MV-4-11 (cell line): ENCODE measurements at regions not wholly inside any gene's neighbourhood (a gene's known extent, or its start where the extent isn't known, plus 50 kb on each side); places are given as distances from the start of the nearest gene placed in this dataset.

Experiments
- DNase-seq: peaks from one replicate; lab custom pipeline; 2025; lab: John Stamatoyannopoulos, UW

GRCh38 chr17:33404070-33404819, 111.2 kb upstream of the ASIC2 start:
- no peak for DNase-seq

- peak; percentile 60 for DNase-seq
Observed at GRCh38 chr17:33416131-33416530, 123.0 kb upstream of the ASIC2 start.

- DNase-seq: no peak
Observed at GRCh38 chr17:33421933-33422332, 128.8 kb upstream of the ASIC2 start.

GRCh38 chr17:33433581-33433980, 140.5 kb upstream of the ASIC2 start:
- no peak for DNase-seq

GRCh38 chr17:33434841-33435240, 141.7 kb upstream of the ASIC2 start:
- DNase-seq: no peak

GRCh38 chr17:33435721-33436301, 142.7 kb upstream of the ASIC2 start:
- no peak for DNase-seq

- DNase-seq: peak; percentile 17
Observed at GRCh38 chr17:33436321-33436720, 143.2 kb upstream of the ASIC2 start.

GRCh38 chr17:33438139-33438538, 145.0 kb upstream of the ASIC2 start:
- DNase-seq: peak; percentile 62

- no peak for DNase-seq
Observed at GRCh38 chr17:33438578-33438977, 145.5 kb upstream of the ASIC2 start.

GRCh38 chr17:33442320-33442719, 149.2 kb upstream of the ASIC2 start:
- no peak for DNase-seq

- no peak for DNase-seq
Observed at GRCh38 chr17:33444731-33445130, 151.6 kb upstream of the ASIC2 start.

- no peak for DNase-seq
Observed at GRCh38 chr17:33447090-33447489, 154.0 kb upstream of the ASIC2 start.

GRCh38 chr17:33451221-33451620, 158.1 kb upstream of the ASIC2 start:
- DNase-seq: no peak

GRCh38 chr17:33457477-33457876, 164.4 kb upstream of the ASIC2 start:
- no peak for DNase-seq

- no peak for DNase-seq
Observed at GRCh38 chr17:33459078-33459940, 166.2 kb upstream of the ASIC2 start.

GRCh38 chr17:33460781-33461450, 167.8 kb upstream of the ASIC2 start:
- no peak for DNase-seq

GRCh38 chr17:33463887-33464286, 170.8 kb upstream of the ASIC2 start:
- no peak for DNase-seq

- DNase-seq: no peak
Observed at GRCh38 chr17:33464669-33465280, 171.7 kb upstream of the ASIC2 start.

GRCh38 chr17:33469421-33469820, 176.3 kb upstream of the ASIC2 start:
- DNase-seq: no peak

- peak; percentile 29 for DNase-seq
Observed at GRCh38 chr17:33469911-33470310, 176.8 kb upstream of the ASIC2 start.

GRCh38 chr17:33473061-33473460, 180.0 kb upstream of the ASIC2 start:
- DNase-seq: no peak

- no peak for DNase-seq
Observed at GRCh38 chr17:33474789-33475188, 181.7 kb upstream of the ASIC2 start.
